GM10266 (cell line): ENCODE measurements at regions not wholly inside any gene's neighbourhood (a gene's known extent, or its start where the extent isn't known, plus 50 kb on each side); places are given as distances from the start of the nearest gene placed in this dataset.

Experiments used
- DNase-seq: peaks from one replicate; pipeline ENCODE4 v3.0.0; 2012; ENCODE audit errors: extremely low spot score
- CTCF ChIP-seq: IDR thresholded peaks from 2 replicates; pipeline ENCODE4 v1.5.1; 2012; ENCODE audit warnings: mild to moderate bottlenecking, low read depth; ENCODE audit not compliant: control insufficient read depth, insufficient read depth; ENCODE audit errors: missing control alignments

DNA sequence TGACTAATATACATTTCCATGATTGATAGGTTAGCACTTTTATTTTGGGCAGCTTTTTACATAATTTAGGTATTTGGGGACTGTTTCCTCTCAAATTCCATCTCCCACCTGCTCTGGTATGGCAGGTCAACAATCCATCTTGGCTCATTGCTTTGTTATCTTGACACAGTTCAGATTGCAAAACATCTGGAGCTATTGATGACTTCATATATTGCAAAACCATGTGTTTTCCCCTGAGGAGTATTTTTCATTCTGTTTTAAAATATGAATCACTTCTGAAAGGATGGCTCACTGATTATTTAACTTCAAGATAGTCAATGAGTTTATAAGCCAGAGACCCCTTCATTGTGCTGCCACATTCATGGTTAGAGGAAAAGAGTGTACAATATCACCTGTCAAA lies 1206.0 kb upstream of the C9orf72 start:
- DNase-seq, result no peak
- no peak for TF ChIP-seq CTCF

DNA sequence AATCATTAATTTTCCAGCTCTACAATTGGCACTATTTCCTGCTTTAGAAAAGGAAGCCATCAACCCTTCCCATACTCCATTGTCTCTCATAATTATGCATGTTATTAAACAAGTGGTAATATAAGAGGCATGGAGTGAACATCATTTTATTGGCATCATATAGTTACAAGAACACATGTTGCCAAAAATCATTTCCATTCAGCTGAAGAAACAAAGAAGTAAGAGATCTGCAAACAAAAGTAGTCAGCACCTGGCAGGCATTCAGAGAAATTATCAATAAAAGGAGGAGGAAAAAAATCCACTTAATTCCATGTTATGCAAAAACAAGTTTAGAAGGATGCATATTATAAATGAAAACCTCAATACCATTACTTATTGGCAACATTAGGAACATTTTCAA lies 1208.2 kb upstream of the C9orf72 start:
- no peak for TF ChIP-seq CTCF
- DNase-seq, result no peak

DNA sequence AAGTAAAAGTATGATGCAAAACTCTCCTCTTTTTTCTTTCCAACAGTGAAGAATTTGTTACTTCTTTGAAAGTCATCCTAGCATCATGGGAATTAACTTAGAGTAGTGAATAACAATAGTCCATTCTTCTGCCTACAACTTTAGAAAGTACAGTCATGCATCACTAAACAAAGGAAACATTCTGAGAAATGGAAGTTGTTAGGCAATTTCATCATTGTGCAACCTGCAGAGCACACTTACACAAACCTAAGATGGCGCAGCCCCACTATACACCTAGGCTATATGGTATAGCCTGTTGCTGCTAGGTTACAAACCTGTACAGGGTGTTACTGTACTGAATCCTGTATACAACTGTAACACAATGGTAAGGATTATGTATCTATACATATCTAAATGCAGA lies 1209.3 kb upstream of the C9orf72 start:
- no peak for DNase-seq

GRCh38 chr9:28792716-28793115 lies 1219.4 kb upstream of the C9orf72 start:
- DNase-seq, result no peak
- no peak for TF ChIP-seq CTCF

More for the DNA sequence above, 1209.3 kb upstream of the C9orf72 start:
- no peak for TF ChIP-seq CTCF

DNA sequence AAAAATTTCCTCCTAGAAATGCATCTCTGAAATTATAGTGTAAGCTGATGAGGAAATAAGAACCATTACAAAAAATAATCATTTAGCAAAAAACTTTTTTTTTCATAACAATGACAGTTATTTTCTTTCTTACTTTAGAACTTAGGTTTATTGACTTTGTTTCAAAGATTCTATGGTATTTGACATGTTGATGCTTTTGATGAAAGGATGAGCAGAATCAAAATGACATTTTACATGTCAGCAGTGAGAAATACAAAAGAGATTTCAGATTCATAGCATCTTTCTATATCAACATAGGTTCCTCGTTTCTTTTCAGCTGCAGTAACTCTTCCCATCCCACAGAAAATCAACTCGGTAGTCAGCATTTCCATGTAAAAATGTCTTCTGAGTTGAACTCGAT lies 1226.6 kb upstream of the C9orf72 start:
- DNase-seq, result no peak
- TF ChIP-seq CTCF, result no peak

- TF ChIP-seq CTCF, result no peak
- DNase-seq, result no peak
These were observed 1228.0 kb upstream of the C9orf72 start for GRCh38 chr9:28801144-28801799.

GRCh38 chr9:28805197-28805596 lies 1231.9 kb upstream of the C9orf72 start:
- no peak for DNase-seq
- TF ChIP-seq CTCF, result no peak
